Endothelial cell of umbilical vein (primary cell): ENCODE measurements at regions not wholly inside any gene's neighbourhood (a gene's known extent, or its start where the extent isn't known, plus 50 kb on each side); places are given as distances from the start of the nearest gene placed in this dataset.

Experiments
- BruUV-seq: library from RNA; stranded (reverse); fragments of 400-500 nt; replicated peaks from 2 replicates; lab custom pipeline; 2021; lab: Mats Ljungman, UMichigan
- CTCF ChIA-PET: fragments of 300-600, 350-600 bp; sonication (Branson Sonifier 250); formaldehyde crosslinking; loops from one replicate; lab custom pipeline; 2021; ENCODE audit warnings: antibody characterized with exemption, inconsistent platforms; lab: Charles Lee
- POLR2A ChIA-PET: fragments of 300-600, 350-600 bp; sonication (Branson Sonifier 250); formaldehyde crosslinking; loops from one replicate; lab custom pipeline; 2021; ENCODE audit warnings: antibody characterized with exemption, inconsistent platforms; lab: Charles Lee
- DNase-seq: peaks from one replicate; pipeline ENCODE4 v3.0.0-alpha.2; 2011; ENCODE audit warnings: low read depth, low spot score
- FAIRE-seq: peaks from 2 replicates; lab custom pipeline; 2011; peaks lifted over from hg19 to GRCh38; lab: Jason Lieb, UNC
- H2AFZ ChIP-seq: 2 replicates; pipeline ENCODE4 v1.6.0; 2012; ENCODE audit warnings: low read depth, low read length, control low read depth, inconsistent platforms
- H3K27ac ChIP-seq: 2 replicates; pipeline ENCODE4 v1.5.1; 2011; ENCODE audit warnings: low read depth, mild to moderate bottlenecking, control low read depth, low read length, moderate library complexity; ENCODE audit not compliant: insufficient read depth
- H3K27me3 ChIP-seq, 2 experiments: 2 replicates each; pipeline versions ENCODE4 v1.6.0 to v1.6.1; 2011; ENCODE audit warnings: low read length in 2 of 2, mixed read lengths in 1 of 2; ENCODE audit not compliant: control insufficient read depth in 2 of 2, insufficient read depth in 2 of 2
- H3K36me3 ChIP-seq, 2 experiments: 2 replicates in 1 of 2; 3 replicates in 1 of 2; pipeline ENCODE4 v1.5.1; 2011; ENCODE audit warnings: low read length in 2 of 2, mild to moderate bottlenecking in 1 of 2, moderate library complexity in 1 of 2; ENCODE audit not compliant: control insufficient read depth in 2 of 2, insufficient read depth in 2 of 2; ENCODE audit errors: extremely low read depth in 1 of 2
- H3K4me1 ChIP-seq: 3 replicates; pipeline ENCODE4 v1.5.1; 2011; ENCODE audit warnings: mild to moderate bottlenecking, low read length; ENCODE audit not compliant: control insufficient read depth, insufficient read depth; ENCODE audit errors: extremely low read depth
- H3K4me2 ChIP-seq: 2 replicates; pipeline ENCODE4 v1.6.1; 2011; ENCODE audit warnings: low read length, control low read depth, mixed read lengths; ENCODE audit not compliant: insufficient read depth
- H3K4me3 ChIP-seq, 3 experiments: fragments of 200-600 bp in 1 of 3; sonication (generic), shearing (Covaris generic) in 1 of 3; replicated peaks in 1 of 3; 2 replicates each; pipeline ENCODE4 v1.5.1; 2011 to 2016; ENCODE audit warnings: control low read depth in 3 of 3, low read length in 3 of 3, mild to moderate bottlenecking in 2 of 3, inconsistent platforms in 1 of 3, low read depth in 1 of 3, moderate library complexity in 1 of 3; ENCODE audit not compliant: insufficient read depth in 1 of 3
- H3K79me2 ChIP-seq: 2 replicates; pipeline ENCODE4 v1.6.0; 2012; ENCODE audit warnings: low read length, inconsistent platforms; ENCODE audit not compliant: control insufficient read depth, insufficient read depth
- H3K9ac ChIP-seq: replicated peaks from 2 replicates; pipeline ENCODE3; 2011; ENCODE audit warnings: low read length, control low read depth; ENCODE audit not compliant: insufficient read depth; ENCODE audit errors: extremely low read depth
- H3K9me1 ChIP-seq: replicated peaks from 3 replicates; pipeline ENCODE4 v1.6.0; 2011; ENCODE audit warnings: mild to moderate bottlenecking, low read length; ENCODE audit not compliant: control insufficient read depth, insufficient read depth; ENCODE audit errors: extremely low read depth
- H3K9me3 ChIP-seq: replicated peaks from 2 replicates; pipeline ENCODE4 v1.5.1; 2012; ENCODE audit warnings: low read length, inconsistent platforms; ENCODE audit not compliant: control insufficient read depth, insufficient read depth
- H4K20me1 ChIP-seq: replicated peaks from 2 replicates; pipeline ENCODE3; 2011; ENCODE audit warnings: mild to moderate bottlenecking, low read length; ENCODE audit not compliant: control insufficient read depth, insufficient read depth; ENCODE audit errors: extremely low read depth
- EZH2 ChIP-seq: IDR thresholded peaks from 2 replicates; pipeline ENCODE4 v1.6.1; 2012; ENCODE audit warnings: borderline replicate concordance, low read depth, mild to moderate bottlenecking, moderate library complexity, low read length, inconsistent platforms; ENCODE audit not compliant: severe bottlenecking
- FOS ChIP-seq: IDR thresholded peaks from 2 replicates; pipeline ENCODE4 v1.6.1; 2011; ENCODE audit warnings: mild to moderate bottlenecking, low read length, moderate library complexity, borderline replicate concordance; ENCODE audit not compliant: insufficient read depth
- GATA2 ChIP-seq: IDR thresholded peaks from 2 replicates; pipeline ENCODE4 v1.7.0; 2011; ENCODE audit warnings: low read depth, mild to moderate bottlenecking, moderate library complexity, mixed read lengths, low read length; ENCODE audit not compliant: insufficient read length, insufficient read depth
- JUN ChIP-seq: IDR thresholded peaks from 2 replicates; pipeline ENCODE4 v1.6.1; 2011; ENCODE audit warnings: borderline replicate concordance, low read depth; ENCODE audit not compliant: insufficient read length, insufficient read depth
- MYC ChIP-seq: IDR thresholded peaks from one replicate; pipeline ENCODE4 v1.6.1; 2011; ENCODE audit warnings: mild to moderate bottlenecking, low read depth, low read length
- POLR2A ChIP-seq: IDR thresholded peaks from 2 replicates; pipeline ENCODE4 v1.6.1; 2012; ENCODE audit warnings: low read depth, mild to moderate bottlenecking, control low read depth, low read length
- POLR2AphosphoS5 ChIP-seq: IDR thresholded peaks from 2 replicates; pipeline ENCODE4 v1.6.1; 2012; ENCODE audit warnings: low read depth, mild to moderate bottlenecking, control low read depth, low read length, moderate library complexity; ENCODE audit not compliant: insufficient read depth
- dilution Hi-C: fragments of 300-500 bp; cut with MboI; formaldehyde crosslinking; loops from one replicate; pipeline ENCODE4 v1.15.0; 2019; ENCODE audit warnings: low sequenced_read_pairs; ENCODE audit not compliant: extremely low pct_ligation_motif_present
- intact Hi-C: fragments of 100-400 bp; cut with micrococcal nuclease; formaldehyde crosslinking; loops from one replicate; pipeline ENCODE4 v1.10.0; 2022
- TF ChIP-seq, protein P1 (sequence below): IDR thresholded peaks from 2 replicates; pipeline ENCODE4 v1.6.1; 2011; ENCODE audit not compliant: insufficient read depth, insufficient read length
- TF ChIP-seq, protein P2 (sequence below), 2 donors: IDR thresholded peaks; 1 replicate in 1 of 2; 2 replicates in 1 of 2; pipeline ENCODE4 v1.5.1; 2011; ENCODE audit warnings: low read length in 2 of 2, mild to moderate bottlenecking in 2 of 2, moderate library complexity in 2 of 2, control low read depth in 1 of 2, inconsistent platforms in 1 of 2, low read depth in 1 of 2; ENCODE audit not compliant: insufficient read depth in 1 of 2; ENCODE audit errors: extremely low read depth in 1 of 2

DNA sequence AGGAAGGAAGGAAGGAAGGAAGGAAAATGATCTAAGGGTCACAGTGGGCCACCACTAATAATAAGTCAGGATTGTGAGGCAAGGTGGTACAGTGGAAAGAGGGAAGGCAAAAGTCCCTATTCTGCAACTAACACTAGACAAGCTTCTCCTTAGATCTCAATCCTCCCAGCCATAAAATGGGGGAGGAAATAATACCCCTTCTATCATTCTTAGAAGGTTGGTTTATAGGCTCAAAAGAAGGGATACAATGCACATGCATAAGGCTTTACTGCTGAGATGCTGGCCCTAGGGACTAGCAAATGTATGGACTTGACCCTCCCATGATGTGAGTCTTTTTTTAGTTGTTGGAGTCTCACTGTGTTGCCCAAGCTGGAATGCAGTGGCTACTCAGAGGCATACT, 167.7 kb upstream of the ZNF507 start:
- no peak for DNase-seq
- POLR2A ChIA-PET: no interaction called here

DNA sequence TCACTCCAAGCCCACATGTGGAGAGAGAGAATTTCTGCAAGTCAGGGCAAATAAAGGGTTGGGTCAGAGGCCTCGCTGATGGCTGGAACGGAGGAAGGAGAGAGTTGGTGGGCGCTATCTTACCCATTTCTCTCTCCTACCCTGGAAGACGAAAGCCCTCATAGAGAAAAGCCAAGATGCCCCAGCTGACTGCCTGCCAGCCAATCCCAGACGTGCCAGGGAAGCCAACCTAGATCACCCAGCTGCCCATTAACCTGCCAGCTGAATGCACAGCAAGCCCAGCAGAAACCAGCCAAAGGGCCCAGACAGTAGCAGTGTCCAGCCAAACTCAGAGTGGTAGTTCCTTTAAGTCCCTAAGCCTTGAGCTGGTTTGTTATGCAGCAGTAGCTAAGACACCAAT, 167.0 kb upstream of the ZNF507 start:
- ChIA-PET CTCF (no interaction called here), POLR2A (no interaction called here)
- H3K27me3 ChIP-seq: no peaks in the 10 kb centered on the region
- DNase-seq (no peak), FAIRE-seq (no peak)
- dilution Hi-C loops (no loop called here), intact Hi-C loops (no loop called here)
- H3K4me1 ChIP-seq: no peaks in the 10 kb centered on the region
- no peak overlapping the region for H3K27ac ChIP-seq
- H3K79me2 ChIP-seq: no peaks in the 10 kb centered on the region
- H3K9ac ChIP-seq: no peak overlapping the region
- no TSS peak for BruUV-seq
- H4K20me1 ChIP-seq: no peaks in the 10 kb centered on the region
- H3K9me3 ChIP-seq: no peaks in the 10 kb centered on the region
- no peaks in the 10 kb centered on the region for H3K9me1 ChIP-seq
- TF ChIP-seq POLR2AphosphoS5 (no peak), GATA2 (no peak), JUN (no peak), POLR2A (no peak), EZH2 (no peak), FOS (no peak), MYC (no peak)
- TF ChIP-seq, protein P1, sequence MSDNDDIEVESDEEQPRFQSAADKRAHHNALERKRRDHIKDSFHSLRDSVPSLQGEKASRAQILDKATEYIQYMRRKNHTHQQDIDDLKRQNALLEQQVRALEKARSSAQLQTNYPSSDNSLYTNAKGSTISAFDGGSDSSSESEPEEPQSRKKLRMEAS: no peak
- TF ChIP-seq, protein P2, sequence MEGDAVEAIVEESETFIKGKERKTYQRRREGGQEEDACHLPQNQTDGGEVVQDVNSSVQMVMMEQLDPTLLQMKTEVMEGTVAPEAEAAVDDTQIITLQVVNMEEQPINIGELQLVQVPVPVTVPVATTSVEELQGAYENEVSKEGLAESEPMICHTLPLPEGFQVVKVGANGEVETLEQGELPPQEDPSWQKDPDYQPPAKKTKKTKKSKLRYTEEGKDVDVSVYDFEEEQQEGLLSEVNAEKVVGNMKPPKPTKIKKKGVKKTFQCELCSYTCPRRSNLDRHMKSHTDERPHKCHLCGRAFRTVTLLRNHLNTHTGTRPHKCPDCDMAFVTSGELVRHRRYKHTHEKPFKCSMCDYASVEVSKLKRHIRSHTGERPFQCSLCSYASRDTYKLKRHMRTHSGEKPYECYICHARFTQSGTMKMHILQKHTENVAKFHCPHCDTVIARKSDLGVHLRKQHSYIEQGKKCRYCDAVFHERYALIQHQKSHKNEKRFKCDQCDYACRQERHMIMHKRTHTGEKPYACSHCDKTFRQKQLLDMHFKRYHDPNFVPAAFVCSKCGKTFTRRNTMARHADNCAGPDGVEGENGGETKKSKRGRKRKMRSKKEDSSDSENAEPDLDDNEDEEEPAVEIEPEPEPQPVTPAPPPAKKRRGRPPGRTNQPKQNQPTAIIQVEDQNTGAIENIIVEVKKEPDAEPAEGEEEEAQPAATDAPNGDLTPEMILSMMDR (IDR thresholded peaks at IDR 0.05; ENCODE audit: extremely low read depth in 1 of 2, insufficient read depth in 1 of 2, low read depth in 1 of 2, low read length in 2 of 2): no peak
- H3K4me3 ChIP-seq: no peak overlapping the region
- H3K4me2 ChIP-seq: no peak overlapping the region
- no peaks in the 10 kb centered on the region for H3K36me3 ChIP-seq
- H2AFZ ChIP-seq: no peak overlapping the region

More for the DNA sequence above, 167.7 kb upstream of the ZNF507 start:
- TF ChIP-seq POLR2AphosphoS5 (no peak), POLR2A (no peak), JUN (no peak), FOS (no peak)
- Histone ChIP-seq H3K79me2 (no peaks in the 10 kb centered on the region), H3K36me3 (no peaks in the 10 kb centered on the region), H3K9me3 (no peaks in the 10 kb centered on the region), H3K4me3 (no peak overlapping the region), H3K4me1 (no peaks in the 10 kb centered on the region), H4K20me1 (no peaks in the 10 kb centered on the region), H3K9me1 (no peaks in the 10 kb centered on the region), H3K27ac (no peak overlapping the region), H3K27me3 (no peaks in the 10 kb centered on the region), H2AFZ (no peak overlapping the region), H3K9ac (no peak overlapping the region), H3K4me2 (no peak overlapping the region)
- CTCF ChIA-PET: no interaction called here
- intact Hi-C loops (no loop called here), dilution Hi-C loops (no loop called here)
- no TSS peak for BruUV-seq
- FAIRE-seq: no peak
